SK-N-SH (cell line): ENCODE measurements at regions not wholly inside any gene's neighbourhood (a gene's known extent, or its start where the extent isn't known, plus 50 kb on each side); places are given as distances from the start of the nearest gene placed in this dataset.

Experiments used
- CTCF ChIP-seq: fragments of 200-600 bp; sonication (generic); IDR thresholded peaks from 2 replicates; pipeline ENCODE4 v1.6.1; 2017; ENCODE audit warnings: antibody characterized with exemption, mild to moderate bottlenecking, moderate library complexity
- EP300 ChIP-seq, 2 experiments: IDR thresholded peaks; 2 replicates each; pipeline versions ENCODE4 v1.4.0 to v1.6.1; 2012; ENCODE audit warnings: borderline replicate concordance in 1 of 2, low read depth in 1 of 2, low read length in 1 of 2
- POLR2AphosphoS5 ChIP-seq: IDR thresholded peaks from 2 replicates; pipeline ENCODE4 v1.6.1; 2012; ENCODE audit warnings: low read depth, low read length
- TEAD4 ChIP-seq: IDR thresholded peaks from 2 replicates; pipeline ENCODE4 v1.4.0; 2012; ENCODE audit warnings: mild to moderate bottlenecking, borderline replicate concordance; ENCODE audit not compliant: insufficient read depth
- USF2 ChIP-seq: fragments of 150-350 bp; IDR thresholded peaks from 2 replicates; pipeline ENCODE4 v1.6.1; 2017; ENCODE audit warnings: antibody characterized with exemption, low read length, low read depth, borderline replicate concordance
- YY1 ChIP-seq: IDR thresholded peaks from 2 replicates; pipeline ENCODE4 v1.4.0; 2012; ENCODE audit warnings: low read depth, mild to moderate bottlenecking

GRCh38 chr15:96837241-96837970 lies 506.9 kb downstream of the NR2F2 start:
- TF ChIP-seq EP300 (IDR thresholded peaks at IDR 0.05; ENCODE audit: borderline replicate concordance in 1 of 2, low read depth in 1 of 2, low read length in 1 of 2) (no peak), CTCF (no peak), POLR2AphosphoS5 (no peak), YY1 (no peak), USF2 (no peak), TEAD4 (no peak)
